Fibroblast of mammary gland (primary cell): ENCODE measurements at regions not wholly inside any gene's neighbourhood (a gene's known extent, or its start where the extent isn't known, plus 50 kb on each side); places are given as distances from the start of the nearest gene placed in this dataset.

ENCODE experiments used
- DNase-seq: peaks from one replicate; pipeline ENCODE4 v3.0.0-alpha.2; 2010; ENCODE audit warnings: low read depth
- H3K4me3 ChIP-seq: 2 replicates; pipeline ENCODE4 v1.5.1; 2011; ENCODE audit warnings: low read depth, mild to moderate bottlenecking, low read length, moderate library complexity; ENCODE audit not compliant: control insufficient read depth
- CTCF ChIP-seq: conservative IDR thresholded peaks from 2 replicates; pipeline ENCODE4 v1.5.1; 2011; ENCODE audit warnings: low read depth, low read length, inconsistent platforms; ENCODE audit not compliant: control insufficient read depth, insufficient read depth

GRCh38 chr11:134643115-134644012 lies 231.3 kb upstream of the B3GAT1 start:
- TF ChIP-seq CTCF = no peak
- no peak overlapping the region for H3K4me3 ChIP-seq
- no peak for DNase-seq

GRCh38 chr11:134642206-134642605 lies 230.2 kb upstream of the B3GAT1 start:
- TF ChIP-seq CTCF = no peak
- DNase-seq = no peak
- no peak overlapping the region for H3K4me3 ChIP-seq

GRCh38 chr11:134640971-134641968 lies 229.2 kb upstream of the B3GAT1 start:
- no peak for TF ChIP-seq CTCF
- DNase-seq = no peak
- H3K4me3 ChIP-seq = no peak overlapping the region

GRCh38 chr11:134640536-134640935 lies 228.5 kb upstream of the B3GAT1 start:
- H3K4me3 ChIP-seq = no peak overlapping the region
- no peak for DNase-seq
- no peak for TF ChIP-seq CTCF

GRCh38 chr11:134639586-134640330 lies 227.7 kb upstream of the B3GAT1 start:
- no peak overlapping the region for H3K4me3 ChIP-seq
- DNase-seq = no peak
- TF ChIP-seq CTCF = no peak
